DOHH2 (cell line): ENCODE measurements at regions not wholly inside any gene's neighbourhood (a gene's known extent, or its start where the extent isn't known, plus 50 kb on each side); places are given as distances from the start of the nearest gene placed in this dataset.

Experiments
- H3F3A ChIP-seq: fragments of 200-600 bp; sonication (generic), shearing (Covaris generic); 2 replicates; pipeline ENCODE4 v1.6.0; 2016; ENCODE audit warnings: antibody characterized with exemption, mild to moderate bottlenecking; ENCODE audit not compliant: control insufficient read depth, insufficient read depth
- H3K27ac ChIP-seq: fragments of 200-600 bp; sonication (generic); 2 replicates; pipeline ENCODE4 v1.5.1; 2014; ENCODE audit warnings: low read depth, mild to moderate bottlenecking, low read length, moderate library complexity
- H3K27me3 ChIP-seq: fragments of 200-600 bp; sonication (generic); 2 replicates; pipeline ENCODE4 v1.6.1; 2014; ENCODE audit warnings: mild to moderate bottlenecking, low read length, mixed read lengths; ENCODE audit not compliant: control insufficient read depth
- H3K36me3 ChIP-seq: fragments of 200-600 bp; sonication (generic); 2 replicates; pipeline ENCODE4 v1.6.1; 2014; ENCODE audit warnings: mild to moderate bottlenecking, low read length, moderate library complexity, mixed read lengths; ENCODE audit not compliant: control insufficient read depth
- H3K4me1 ChIP-seq: fragments of 200-600 bp; sonication (generic); 2 replicates; pipeline ENCODE4 v1.6.1; 2014; ENCODE audit warnings: mild to moderate bottlenecking, low read length, mixed read lengths; ENCODE audit not compliant: control insufficient read depth
- H3K4me2 ChIP-seq: fragments of 200-600 bp; sonication (generic); 2 replicates; pipeline ENCODE4 v1.6.0; 2014; ENCODE audit warnings: mild to moderate bottlenecking, low read length, moderate library complexity
- H3K4me3 ChIP-seq: fragments of 200-600 bp; sonication (generic); 2 replicates; pipeline ENCODE4 v1.5.1; 2014; ENCODE audit warnings: mild to moderate bottlenecking, low read length, mixed read lengths
- H3K79me2 ChIP-seq: fragments of 200-600 bp; sonication (generic); 2 replicates; pipeline ENCODE4 v1.6.1; 2014; ENCODE audit warnings: mild to moderate bottlenecking, low read length, mixed read lengths; ENCODE audit not compliant: control insufficient read depth
- H3K9me2 ChIP-seq: fragments of 200-600 bp; sonication (generic); replicated peaks from 2 replicates; pipeline ENCODE4 v1.6.1; 2014; ENCODE audit warnings: mild to moderate bottlenecking, low read length, mixed read lengths; ENCODE audit not compliant: control insufficient read depth
- H3K9me3 ChIP-seq: fragments of 200-600 bp; sonication (generic); 2 replicates; pipeline ENCODE4 v1.6.1; 2014; ENCODE audit warnings: antibody characterized with exemption, low read length, mixed read lengths; ENCODE audit not compliant: control insufficient read depth, insufficient read depth
- H4K20me1 ChIP-seq: fragments of 200-600 bp; sonication (generic); 2 replicates; pipeline ENCODE4 v1.6.0; 2014; ENCODE audit warnings: low read depth, mild to moderate bottlenecking, antibody characterized with exemption, low read length, moderate library complexity; ENCODE audit not compliant: control insufficient read depth, insufficient read depth
- CTCF ChIP-seq: fragments of 200-600 bp; sonication (generic); IDR thresholded peaks from one replicate; pipeline ENCODE4 v1.5.1; 2014; ENCODE audit warnings: antibody characterized with exemption, mild to moderate bottlenecking, low read depth, low read length; ENCODE audit not compliant: poor library complexity, severe bottlenecking
- EZH2phosphoT487 ChIP-seq: fragments of 200-600 bp; sonication (generic); IDR thresholded peaks from 2 replicates; pipeline ENCODE4 v1.6.1; 2017; ENCODE audit warnings: borderline replicate concordance, mild to moderate bottlenecking, antibody characterized with exemption, low read length, moderate library complexity, mixed read lengths

- no peak for TF ChIP-seq CTCF
- no peak for TF ChIP-seq EZH2phosphoT487
- Histone ChIP-seq H3K79me2 (no peaks in the 10 kb centered on the region), H3K9me3 (no peaks in the 10 kb centered on the region)
Measured at GRCh38 chr13:81791641-81792040, 1450.7 kb upstream of the SPRY2 start.

DNA sequence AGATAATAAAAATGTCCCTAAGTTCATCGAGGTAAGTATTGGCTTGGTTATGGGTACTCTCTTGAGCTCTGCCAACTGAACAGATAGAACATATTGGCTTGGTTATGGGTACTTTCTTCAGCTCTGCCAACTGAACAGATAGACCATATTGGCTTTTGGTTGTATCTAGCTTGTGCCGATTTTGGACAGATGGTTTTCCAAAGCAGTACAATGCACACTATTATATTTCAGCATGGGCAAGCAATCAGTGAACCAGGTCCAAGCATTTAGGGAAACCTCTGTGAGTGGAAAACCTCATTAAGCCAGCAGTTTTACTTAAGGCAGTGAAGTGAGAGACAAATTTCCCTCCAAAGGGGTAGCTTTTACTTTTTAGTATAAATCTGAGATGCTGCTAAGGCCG is 1440.5 kb upstream of the SPRY2 start:
- H3K36me3 ChIP-seq: no peaks in the 10 kb centered on the region
- H3K4me3 ChIP-seq: no peak overlapping the region
- H3K4me2 ChIP-seq: no peak overlapping the region
- no peak for TF ChIP-seq CTCF
- TF ChIP-seq EZH2phosphoT487: no peak
- H4K20me1 ChIP-seq: no peaks in the 10 kb centered on the region
- H3F3A ChIP-seq: no peaks in the 10 kb centered on the region
- no peaks in the 10 kb centered on the region for H3K9me2 ChIP-seq
- no peak overlapping the region for H3K27ac ChIP-seq
- no peaks in the 10 kb centered on the region for H3K9me3 ChIP-seq
- no peaks in the 10 kb centered on the region for H3K4me1 ChIP-seq
- H3K79me2 ChIP-seq: no peaks in the 10 kb centered on the region
- no peaks in the 10 kb centered on the region for H3K27me3 ChIP-seq

More at GRCh38 chr13:81791641-81792040, 1450.7 kb upstream of the SPRY2 start:
- Histone ChIP-seq H3K27me3 (no peaks in the 10 kb centered on the region), H3K4me1 (no peaks in the 10 kb centered on the region), H3K4me3 (no peak overlapping the region), H3K27ac (no peak overlapping the region), H3F3A (no peaks in the 10 kb centered on the region), H3K4me2 (no peak overlapping the region), H3K9me2 (no peaks in the 10 kb centered on the region), H3K36me3 (no peaks in the 10 kb centered on the region), H4K20me1 (no peaks in the 10 kb centered on the region)

- Histone ChIP-seq H4K20me1 (no peaks in the 10 kb centered on the region), H3K36me3 (no peaks in the 10 kb centered on the region), H3K79me2 (no peaks in the 10 kb centered on the region), H3K4me2 (no peak overlapping the region), H3K27ac (no peak overlapping the region), H3K27me3 (no peaks in the 10 kb centered on the region), H3F3A (no peaks in the 10 kb centered on the region), H3K9me2 (no peaks in the 10 kb centered on the region), H3K4me3 (no peak overlapping the region), H3K4me1 (no peaks in the 10 kb centered on the region), H3K9me3 (no peaks in the 10 kb centered on the region)
- TF ChIP-seq EZH2phosphoT487 (no peak), CTCF (no peak)
Measured at GRCh38 chr13:81779876-81780275, 1439.0 kb upstream of the SPRY2 start.

DNA sequence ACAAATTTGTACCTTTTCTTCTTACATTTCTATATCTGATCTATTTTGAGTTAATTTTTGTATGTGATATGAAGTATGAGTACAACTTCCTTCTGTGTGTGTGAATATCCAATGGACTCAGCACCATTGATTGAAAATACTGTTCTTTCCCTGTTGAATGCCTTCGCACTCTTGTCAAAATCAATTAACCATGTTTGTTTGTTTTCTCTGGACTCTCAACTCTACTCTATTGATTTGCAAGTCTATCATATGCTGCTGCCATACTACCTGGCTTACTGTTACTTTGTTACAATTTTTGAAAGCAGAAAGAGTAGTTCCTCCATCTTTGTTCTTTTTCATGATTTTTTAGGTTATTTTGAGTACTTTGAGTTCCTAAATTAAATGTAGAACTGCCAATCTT is 1437.4 kb upstream of the SPRY2 start:
- Histone ChIP-seq H3K27me3 (no peaks in the 10 kb centered on the region), H3K4me1 (no peaks in the 10 kb centered on the region), H3K27ac (no peak overlapping the region), H4K20me1 (no peaks in the 10 kb centered on the region), H3F3A (no peaks in the 10 kb centered on the region), H3K4me2 (no peak overlapping the region), H3K9me2 (no peaks in the 10 kb centered on the region), H3K9me3 (no peaks in the 10 kb centered on the region), H3K79me2 (no peaks in the 10 kb centered on the region), H3K36me3 (no peaks in the 10 kb centered on the region), H3K4me3 (no peak overlapping the region)
- no peak for TF ChIP-seq EZH2phosphoT487
- no peak for TF ChIP-seq CTCF
